ENCODE measurements at regions not wholly inside any gene's neighbourhood (a gene's known extent, or its start where the extent isn't known, plus 50 kb on each side); places are given as distances from the start of the nearest gene placed in this dataset.

DNA sequence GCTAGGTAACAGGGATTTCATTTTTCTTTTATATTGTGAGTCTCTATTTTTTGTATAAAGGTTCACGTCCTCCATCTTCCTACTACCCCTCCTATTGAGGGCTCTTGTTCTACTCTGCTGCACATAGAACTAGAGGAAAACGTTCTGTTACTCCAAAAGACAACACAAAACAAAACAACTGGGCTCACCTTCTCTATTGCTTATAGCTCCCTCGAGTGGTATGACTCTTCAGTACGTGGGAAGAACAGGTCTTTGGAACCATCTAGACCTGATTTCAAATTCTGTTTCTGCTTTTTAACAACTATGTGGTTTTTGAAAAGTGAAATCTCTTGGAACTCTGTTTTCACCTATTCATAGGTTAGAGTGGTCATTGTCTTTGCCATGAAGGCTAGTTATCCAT is 515.3 kb downstream of the SOX2 start:
- DNase-seq, result no peak

DNA sequence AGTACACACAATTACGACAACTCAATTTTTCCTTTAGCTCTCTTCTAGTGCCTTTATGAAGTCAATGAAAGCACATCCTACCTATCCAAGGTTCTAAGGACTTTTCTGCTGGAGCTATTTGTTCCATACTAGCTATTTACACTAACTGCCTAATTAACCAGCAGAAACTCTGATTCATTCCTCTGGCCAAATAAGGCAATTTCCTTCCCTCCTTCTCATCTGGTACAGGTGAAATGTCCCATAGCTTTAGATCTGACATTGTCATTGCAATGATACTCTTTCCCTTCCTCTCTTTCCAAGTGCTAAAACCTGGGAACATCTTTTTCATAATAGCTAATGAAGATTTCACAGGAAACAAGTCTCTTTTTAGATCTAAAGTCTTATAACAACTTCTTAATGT is 521.7 kb downstream of the SOX2 start:
- no peak for DNase-seq

DNA sequence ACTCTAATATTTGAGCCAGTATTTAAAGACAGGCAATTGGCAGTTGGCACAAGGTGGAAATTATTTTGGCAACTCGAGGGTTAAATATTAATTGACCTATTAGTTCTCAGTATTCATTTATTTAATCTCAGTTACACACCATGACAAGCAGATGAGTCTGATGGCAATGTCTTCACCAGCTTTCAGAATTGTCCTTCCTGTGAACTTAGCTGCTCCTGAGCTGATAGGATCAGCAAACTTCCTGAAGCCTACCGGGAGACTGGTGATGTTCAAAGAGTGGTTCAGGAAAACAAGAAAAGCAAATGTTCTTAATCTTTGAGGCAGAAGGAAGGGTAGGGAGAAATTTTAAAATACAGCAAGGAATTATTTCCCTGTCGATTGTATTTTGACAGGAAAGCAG is 522.2 kb downstream of the SOX2 start:
- DNase-seq, result no peak

DNA sequence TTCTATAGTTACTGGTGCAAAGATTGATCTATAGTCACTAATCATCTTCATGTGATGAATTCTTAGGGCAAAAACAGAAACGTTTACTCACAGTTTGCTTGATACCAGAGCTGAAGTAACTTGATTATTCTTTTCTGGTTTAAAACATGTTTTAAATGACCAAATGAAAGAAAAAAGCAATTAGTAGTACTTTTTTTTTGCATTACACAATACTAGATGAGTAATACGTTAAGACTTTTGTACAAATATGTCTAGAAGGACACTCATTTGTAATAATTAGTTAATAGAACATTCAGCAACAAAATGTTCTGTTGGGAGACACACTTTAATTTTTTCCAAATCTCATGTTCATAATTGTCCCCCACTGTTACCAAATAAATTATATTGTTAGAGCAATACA is 523.2 kb downstream of the SOX2 start:
- no peak for DNase-seq

DNA sequence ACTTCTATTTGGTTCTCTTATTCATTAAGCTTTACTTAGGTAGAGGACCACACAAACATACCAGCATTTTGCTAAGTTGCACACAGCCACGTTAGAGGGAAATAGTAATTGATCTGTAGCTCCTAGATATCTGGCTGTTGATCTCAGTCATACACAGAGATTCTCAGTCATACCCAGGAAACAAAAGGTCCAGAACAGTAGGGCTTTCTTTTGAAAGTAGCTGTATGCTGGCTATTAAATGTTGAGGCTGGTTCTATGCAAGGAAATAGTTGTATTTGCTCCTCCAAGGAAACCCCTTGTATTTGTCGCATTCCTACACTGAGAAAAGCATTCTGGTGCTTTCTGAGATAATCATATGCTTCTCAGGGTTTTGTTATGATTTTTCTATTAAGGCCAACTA is 523.8 kb downstream of the SOX2 start:
- no peak for DNase-seq

DNA sequence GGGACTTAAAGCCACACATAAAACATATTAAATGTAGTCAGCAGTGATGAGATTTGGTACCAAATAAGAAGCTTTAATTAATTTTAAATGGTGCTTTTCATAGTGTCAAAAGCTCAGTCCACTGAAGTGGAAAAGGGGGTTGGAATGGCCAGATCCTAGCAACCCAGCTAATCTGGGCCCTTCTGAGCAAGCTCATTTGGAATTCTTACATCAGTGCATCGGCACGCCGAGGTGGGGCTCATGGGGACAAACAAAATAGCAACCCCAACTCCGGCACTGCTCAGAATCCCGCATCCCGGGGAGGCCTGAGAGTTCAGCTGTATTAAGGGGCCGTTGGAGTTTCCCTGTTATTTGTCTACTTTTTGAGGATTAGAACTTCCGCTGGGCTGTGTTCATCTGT is 526.4 kb downstream of the SOX2 start:
- no peak for DNase-seq

GRCh38 chr3:182239316-182239715 is 527.6 kb downstream of the SOX2 start:
- no peak for DNase-seq

- DNase-seq, result no peak
Observed at GRCh38 chr3:182240474-182240873, 528.7 kb downstream of the SOX2 start.

DNA sequence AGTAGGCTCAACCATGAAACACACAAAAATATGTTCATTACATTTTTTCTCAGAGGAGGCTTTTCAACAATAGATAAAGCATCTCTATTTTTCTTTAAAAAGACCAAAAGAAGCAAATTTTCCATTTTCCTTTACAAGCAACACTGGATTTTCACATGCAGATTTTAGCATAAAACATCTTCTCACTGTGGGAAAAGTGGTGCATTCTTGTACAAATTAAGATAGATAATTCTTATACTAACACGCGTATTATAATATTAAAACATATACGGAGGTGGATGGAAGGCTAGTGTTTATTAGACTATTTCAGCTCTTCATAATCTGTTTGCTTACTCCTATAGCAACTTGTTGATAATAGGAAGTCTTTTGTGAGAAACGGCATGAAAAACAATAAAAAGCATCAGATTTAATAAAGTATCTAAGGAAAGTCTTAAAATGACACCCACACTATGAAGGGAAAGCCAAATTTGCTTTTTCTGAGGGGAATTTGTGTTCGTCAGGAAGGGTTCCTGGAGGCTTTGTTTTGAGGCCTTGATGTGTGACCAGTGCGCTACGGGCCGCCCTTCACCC is 529.6 kb downstream of the SOX2 start:
- DNase-seq, result no peak

- DNase-seq, result no peak
Observed at GRCh38 chr3:182241766-182242488, 530.2 kb downstream of the SOX2 start.

GRCh38 chr3:182242489-182242942 is 530.8 kb downstream of the SOX2 start:
- no peak for DNase-seq

- no peak for DNase-seq
Observed at GRCh38 chr3:182243625-182244024, 531.9 kb downstream of the SOX2 start.

- no peak for DNase-seq
Observed at GRCh38 chr3:182244222-182244971, 532.7 kb downstream of the SOX2 start.

GRCh38 chr3:182245059-182245458 is 533.3 kb downstream of the SOX2 start:
- DNase-seq, result no peak

DNA sequence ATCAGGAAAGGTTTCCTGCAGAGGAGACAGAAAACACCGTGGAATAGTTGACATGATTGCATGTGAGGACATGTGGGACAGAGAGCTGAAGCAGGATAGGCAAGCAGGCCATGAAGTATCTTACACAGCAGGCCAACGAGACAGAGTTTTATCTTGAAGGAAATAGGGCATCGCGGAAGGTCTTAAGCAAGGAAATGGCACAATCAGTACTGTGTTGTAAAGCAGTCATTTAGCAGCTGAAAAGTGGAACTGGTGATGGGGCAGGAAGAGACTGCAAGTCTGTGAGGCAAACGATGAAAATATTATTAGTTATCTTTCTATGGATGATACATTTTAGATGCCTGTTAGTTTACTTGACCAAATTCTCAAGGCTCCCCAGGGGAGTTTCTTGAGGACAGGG is 535.1 kb downstream of the SOX2 start:
- peak; percentile 1 to 46 for DNase-seq

- no peak for DNase-seq
Observed at GRCh38 chr3:182248349-182248880, 536.7 kb downstream of the SOX2 start.

DNA sequence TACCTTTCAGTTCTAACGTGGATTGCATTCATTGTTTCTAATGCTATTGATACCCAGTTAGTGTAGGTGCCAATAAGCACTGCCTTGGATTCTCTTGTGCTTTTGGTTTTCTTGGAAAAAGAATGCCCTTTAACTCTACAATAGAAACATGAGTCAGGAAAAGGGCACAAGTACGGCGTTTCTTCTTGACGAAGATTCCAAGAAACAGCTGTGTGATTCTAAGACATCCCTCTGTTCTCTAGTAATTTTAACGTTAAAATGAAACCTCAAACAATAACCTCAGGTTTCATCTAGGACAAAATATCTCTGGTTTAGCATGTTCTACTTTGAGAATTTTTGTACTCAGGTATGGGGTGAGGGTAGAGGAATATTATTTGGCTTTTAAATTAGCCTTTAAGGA is 540.5 kb upstream of the ATP11B start:
- DNase-seq, result no peak

DNA sequence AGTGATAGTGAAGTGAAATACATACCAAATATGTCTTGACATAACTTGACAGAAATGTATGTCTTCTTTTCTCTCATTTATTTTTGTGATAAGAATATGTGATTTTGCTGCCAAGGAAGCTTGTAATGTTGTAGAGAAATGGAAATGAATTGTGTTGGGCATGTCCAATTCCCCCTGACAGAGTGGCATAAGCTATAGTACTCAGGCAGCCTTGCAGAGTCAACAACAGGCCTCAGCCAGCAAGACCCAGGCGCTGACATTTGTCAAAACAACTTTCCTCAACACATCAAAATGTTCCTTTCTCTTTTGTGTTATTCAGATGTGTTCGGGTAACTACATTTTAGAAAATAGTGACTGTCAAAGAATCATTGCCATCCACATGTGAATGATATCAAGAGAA is 538.1 kb upstream of the ATP11B start:
- DNase-seq, result no peak

DNA sequence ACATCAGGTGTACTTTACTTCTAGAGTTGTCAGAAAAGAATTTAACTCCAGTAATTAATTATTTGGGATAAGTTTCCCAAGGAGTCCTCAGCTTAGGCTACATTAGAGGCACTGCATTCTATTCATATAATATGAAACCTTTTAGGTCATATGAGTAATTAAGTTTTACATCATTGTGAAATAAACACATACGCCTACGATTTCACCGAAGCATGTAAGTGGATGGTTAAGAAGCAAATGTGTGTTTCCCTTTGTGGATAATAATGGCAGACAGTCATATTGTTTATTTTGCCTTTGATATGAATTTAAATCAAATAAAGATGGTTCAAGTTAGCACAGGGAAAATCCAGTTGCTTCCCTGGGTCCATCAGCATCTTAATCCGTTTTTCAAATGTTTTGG is 535.9 kb upstream of the ATP11B start:
- no peak for DNase-seq

DNA sequence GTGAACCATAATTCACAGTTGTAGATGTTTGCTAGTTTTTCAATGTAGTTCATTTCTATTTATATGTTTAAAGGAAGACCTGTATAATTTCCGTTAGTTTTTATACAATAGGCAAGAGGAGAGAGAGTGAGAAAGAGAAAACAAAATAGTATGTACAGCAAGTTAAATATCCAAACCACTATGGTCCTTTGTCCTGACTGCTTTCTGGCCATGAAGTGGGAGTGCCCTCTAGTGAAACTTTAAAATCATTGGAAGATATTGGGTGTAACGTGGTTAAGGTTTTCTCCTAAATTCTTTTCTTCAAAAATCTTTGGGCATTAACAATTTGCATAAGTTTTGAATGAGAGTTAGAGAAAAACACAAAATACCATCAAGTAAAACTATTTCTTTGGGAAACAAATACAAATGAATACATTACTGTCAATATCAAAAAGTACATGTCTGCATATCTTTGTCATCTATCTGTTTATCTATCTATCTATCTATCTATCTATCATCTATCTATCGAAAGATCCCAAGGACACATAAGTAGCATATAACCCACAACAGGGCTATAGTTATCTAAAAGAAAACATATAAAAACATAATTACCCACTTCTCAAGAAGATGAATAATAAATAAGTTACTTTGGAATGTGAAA is 534.6 kb upstream of the ATP11B start:
- no peak for DNase-seq

DNA sequence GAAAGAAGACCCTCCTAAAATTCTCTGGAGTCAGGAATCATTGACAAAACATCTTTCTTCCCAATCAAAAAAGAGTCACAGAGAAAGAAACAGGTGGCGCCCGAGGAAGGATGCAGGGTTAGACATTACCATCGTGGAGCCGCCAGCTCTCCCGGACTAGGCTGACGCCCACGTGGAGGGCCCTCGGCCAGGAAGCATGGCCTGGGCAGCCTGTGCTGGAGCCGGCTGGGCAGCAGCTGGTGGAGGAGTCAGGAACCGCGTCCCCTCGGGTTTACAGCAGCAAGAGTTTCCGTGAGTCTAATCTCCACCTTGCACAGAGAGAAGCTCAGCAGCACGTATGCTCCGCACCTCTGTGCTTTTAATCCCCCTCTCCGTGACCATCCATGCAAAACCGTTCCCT is 533.7 kb upstream of the ATP11B start:
- DNase-seq, result no peak

DNA sequence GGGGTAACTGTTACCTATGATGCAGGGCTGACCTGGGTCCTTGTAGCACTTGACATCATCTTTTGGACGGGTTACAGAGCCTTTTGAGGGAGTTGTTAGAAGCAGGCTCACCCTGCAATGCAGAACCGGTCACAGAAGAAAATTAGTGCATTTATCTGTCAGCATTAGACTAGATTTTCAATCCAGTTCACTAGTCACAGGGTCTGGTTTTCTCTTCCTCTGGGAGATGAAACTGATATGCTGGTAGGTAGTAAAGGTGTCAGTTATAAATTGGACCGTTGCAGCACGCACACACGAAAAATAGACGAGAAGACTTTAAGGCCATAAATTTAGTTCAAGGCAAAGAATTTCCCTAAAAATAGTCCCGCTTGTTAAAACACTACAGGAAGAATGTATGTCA is 532.3 kb upstream of the ATP11B start:
- no peak for DNase-seq

GRCh38 chr3:182268711-182269110 is 524.6 kb upstream of the ATP11B start:
- DNase-seq, result no peak

Data from inflammatory macrophage (primary cell).